MG63 (cell line): ENCODE measurements at regions not wholly inside any gene's neighbourhood (a gene's known extent, or its start where the extent isn't known, plus 50 kb on each side); places are given as distances from the start of the nearest gene placed in this dataset.
"Not testable (repeated sequence)": the region's sequence is repeated elsewhere in the genome, so short reads cannot be mapped to it uniquely, and the experiment has no call there.

ENCODE experiments used
- DNase-seq: peaks from one replicate; pipeline ENCODE4 v3.0.0-alpha.2; 2020
- H3K27me3 ChIP-seq: fragments of 250-450 bp; sonication (Bioruptor Pico); 2 replicates; pipeline ENCODE4 v1.5.1; 2020; ENCODE audit warnings: mild to moderate bottlenecking, moderate library complexity
- H3K36me3 ChIP-seq: fragments of 250-450 bp; sonication (Bioruptor Pico); 2 replicates; pipeline ENCODE4 v1.5.1; 2020; ENCODE audit warnings: mild to moderate bottlenecking, moderate library complexity
- H3K4me3 ChIP-seq: fragments of 250-450 bp; sonication (Bioruptor Pico); 2 replicates; pipeline ENCODE4 v1.5.1; 2020; ENCODE audit warnings: mild to moderate bottlenecking, moderate library complexity
- H3K9me3 ChIP-seq: fragments of 250-450 bp; sonication (Bioruptor Pico); 2 replicates; pipeline ENCODE4 v1.5.1; 2020; ENCODE audit warnings: mild to moderate bottlenecking, moderate library complexity

- Histone ChIP-seq H3K36me3 (no peaks in the 10 kb centered on the region), H3K9me3 (no peaks in the 10 kb centered on the region), H3K4me3 (no peak overlapping the region), H3K27me3 (no peaks in the 10 kb centered on the region)
- DNase-seq: no peak
Observed at GRCh38 chr9:81078555-81078954, 610.8 kb downstream of the TLE1 start.

GRCh38 chr9:81077572-81077971 lies 611.8 kb downstream of the TLE1 start:
- no peaks in the 10 kb centered on the region for H3K27me3 ChIP-seq
- H3K4me3 ChIP-seq: no peak overlapping the region
- no peak for DNase-seq
- H3K9me3 ChIP-seq: no peaks in the 10 kb centered on the region
- H3K36me3 ChIP-seq: no peaks in the 10 kb centered on the region

- DNase-seq: no peak
- no peak overlapping the region for H3K4me3 ChIP-seq
- no peaks in the 10 kb centered on the region for H3K9me3 ChIP-seq
- H3K27me3 ChIP-seq: no peaks in the 10 kb centered on the region
- H3K36me3 ChIP-seq: no peaks in the 10 kb centered on the region
Observed at GRCh38 chr9:81076131-81076530, 613.2 kb downstream of the TLE1 start.

- H3K9me3 ChIP-seq: no peaks in the 10 kb centered on the region
- H3K36me3 ChIP-seq: no peaks in the 10 kb centered on the region
- DNase-seq: no peak
Observed at GRCh38 chr9:81074221-81074620, 615.1 kb downstream of the TLE1 start.

GRCh38 chr9:81073821-81074220 lies 615.5 kb downstream of the TLE1 start:
- no peaks in the 10 kb centered on the region for H3K9me3 ChIP-seq
- no peaks in the 10 kb centered on the region for H3K36me3 ChIP-seq
- H3K4me3 ChIP-seq: no peak overlapping the region
- H3K27me3 ChIP-seq: no peaks in the 10 kb centered on the region
- DNase-seq: no peak

More at GRCh38 chr9:81074221-81074620, 615.1 kb downstream of the TLE1 start:
- Histone ChIP-seq H3K4me3 (no peak overlapping the region), H3K27me3 (no peaks in the 10 kb centered on the region)

GRCh38 chr9:81072758-81073157 lies 616.6 kb downstream of the TLE1 start:
- Histone ChIP-seq H3K27me3 (no peaks in the 10 kb centered on the region), H3K9me3 (no peaks in the 10 kb centered on the region), H3K36me3 (no peaks in the 10 kb centered on the region), H3K4me3 (no peak overlapping the region)
- no peak for DNase-seq

- no peaks in the 10 kb centered on the region for H3K9me3 ChIP-seq
- H3K4me3 ChIP-seq: no peak overlapping the region
- H3K36me3 ChIP-seq: no peaks in the 10 kb centered on the region
- no peaks in the 10 kb centered on the region for H3K27me3 ChIP-seq
- DNase-seq: no peak
Observed at GRCh38 chr9:81071108-81071507, 618.2 kb downstream of the TLE1 start.

- Histone ChIP-seq H3K27me3 (no peaks in the 10 kb centered on the region), H3K36me3 (no peaks in the 10 kb centered on the region), H3K9me3 (no peaks in the 10 kb centered on the region), H3K4me3 (no peak overlapping the region)
- DNase-seq: no peak
Observed at GRCh38 chr9:81070689-81071088, 618.7 kb downstream of the TLE1 start.

GRCh38 chr9:81069923-81070322 lies 619.4 kb downstream of the TLE1 start:
- Histone ChIP-seq H3K27me3 (no peaks in the 10 kb centered on the region), H3K36me3 (no peaks in the 10 kb centered on the region), H3K9me3 (no peaks in the 10 kb centered on the region), H3K4me3 (no peak overlapping the region)
- no peak for DNase-seq

- no peak for DNase-seq
- Histone ChIP-seq H3K27me3 (no peaks in the 10 kb centered on the region), H3K4me3 (no peak overlapping the region), H3K9me3 (no peaks in the 10 kb centered on the region), H3K36me3 (no peaks in the 10 kb centered on the region)
Observed at GRCh38 chr9:81069038-81069795, 620.1 kb downstream of the TLE1 start.

- DNase-seq, H3K4me3 ChIP-seq, H3K27me3 ChIP-seq, H3K36me3 ChIP-seq, H3K9me3 ChIP-seq: not testable (repeated sequence)
Observed at GRCh38 chr9:81062995-81063394, 626.4 kb downstream of the TLE1 start.

GRCh38 chr9:81058782-81059181 lies 630.6 kb downstream of the TLE1 start:
- no peaks in the 10 kb centered on the region for H3K36me3 ChIP-seq
- DNase-seq: no peak
- no peaks in the 10 kb centered on the region for H3K27me3 ChIP-seq
- H3K4me3 ChIP-seq: no peak overlapping the region
- H3K9me3 ChIP-seq: no peaks in the 10 kb centered on the region

GRCh38 chr9:81053298-81054025 lies 635.9 kb downstream of the TLE1 start:
- no peak for DNase-seq
- H3K4me3 ChIP-seq: no peak overlapping the region
- no peaks in the 10 kb centered on the region for H3K9me3 ChIP-seq
- no peaks in the 10 kb centered on the region for H3K36me3 ChIP-seq
- H3K27me3 ChIP-seq: no peaks in the 10 kb centered on the region

GRCh38 chr9:81052846-81053245 lies 636.5 kb downstream of the TLE1 start:
- DNase-seq: no peak
- Histone ChIP-seq H3K36me3 (no peaks in the 10 kb centered on the region), H3K9me3 (no peaks in the 10 kb centered on the region), H3K4me3 (no peak overlapping the region), H3K27me3 (no peaks in the 10 kb centered on the region)

GRCh38 chr9:81047280-81047679 lies 642.1 kb downstream of the TLE1 start:
- no peaks in the 10 kb centered on the region for H3K36me3 ChIP-seq
- no peak overlapping the region for H3K4me3 ChIP-seq
- no peaks in the 10 kb centered on the region for H3K27me3 ChIP-seq
- H3K9me3 ChIP-seq: no peaks in the 10 kb centered on the region
- DNase-seq: no peak

GRCh38 chr9:81045658-81046057 lies 643.7 kb downstream of the TLE1 start:
- Histone ChIP-seq H3K27me3 (no peaks in the 10 kb centered on the region), H3K9me3 (no peaks in the 10 kb centered on the region), H3K36me3 (no peaks in the 10 kb centered on the region), H3K4me3 (no peak overlapping the region)
- no peak for DNase-seq

GRCh38 chr9:81037889-81038288 lies 651.5 kb downstream of the TLE1 start:
- DNase-seq: no peak
- Histone ChIP-seq H3K36me3 (no peaks in the 10 kb centered on the region), H3K4me3 (no peak overlapping the region), H3K9me3 (no peaks in the 10 kb centered on the region), H3K27me3 (no peaks in the 10 kb centered on the region)

GRCh38 chr9:81035601-81036000 lies 653.7 kb downstream of the TLE1 start:
- H3K9me3 ChIP-seq: no peaks in the 10 kb centered on the region
- no peak for DNase-seq

More at GRCh38 chr9:81035601-81036000, 653.7 kb downstream of the TLE1 start:
- Histone ChIP-seq H3K36me3 (no peaks in the 10 kb centered on the region), H3K27me3 (no peaks in the 10 kb centered on the region), H3K4me3 (no peak overlapping the region)
